HG03280 (cell line): ENCODE measurements at regions not wholly inside any gene's neighbourhood (a gene's known extent, or its start where the extent isn't known, plus 50 kb on each side); places are given as distances from the start of the nearest gene placed in this dataset.
"Not testable (repeated sequence)": the region's sequence is repeated elsewhere in the genome, so short reads cannot be mapped to it uniquely, and the experiment has no call there.

Experiments used
- ATAC-seq: cut with Tn5 transposase; IDR thresholded peaks from one replicate; pipeline ENCODE4 v1.9.1; 2021; ENCODE audit warnings: mild to moderate bottlenecking, moderate library complexity; ENCODE audit not compliant: unreplicated experiment

- not testable (repeated sequence) for ATAC-seq
These were observed 278.8 kb downstream of the FAM47B start for GRCh38 chrX:35221391-35221790.

GRCh38 chrX:35244088-35244741, 301.6 kb downstream of the FAM47B start:
- ATAC-seq = no peak

- no peak for ATAC-seq
These were observed 302.4 kb downstream of the FAM47B start for GRCh38 chrX:35244796-35245508.

GRCh38 chrX:35251226-35251625, 308.6 kb downstream of the FAM47B start:
- ATAC-seq = no peak

GRCh38 chrX:35276115-35276514, 333.5 kb downstream of the FAM47B start:
- no peak for ATAC-seq

- no peak for ATAC-seq
These were observed 342.8 kb downstream of the FAM47B start for GRCh38 chrX:35285289-35285962.

GRCh38 chrX:35288657-35289056, 346.1 kb downstream of the FAM47B start:
- ATAC-seq = no peak

- ATAC-seq = no peak
These were observed 347.4 kb downstream of the FAM47B start for GRCh38 chrX:35289952-35290351.

GRCh38 chrX:35291013-35291412, 348.4 kb downstream of the FAM47B start:
- no peak for ATAC-seq

GRCh38 chrX:35292522-35292921, 349.9 kb downstream of the FAM47B start:
- ATAC-seq = no peak

- ATAC-seq = not testable (repeated sequence)
These were observed 362.4 kb downstream of the FAM47B start for GRCh38 chrX:35305037-35305436.

GRCh38 chrX:35339796-35340195, 397.2 kb downstream of the FAM47B start:
- ATAC-seq = no peak

- ATAC-seq = no peak
These were observed 397.9 kb downstream of the FAM47B start for GRCh38 chrX:35340465-35340864.

- ATAC-seq = no peak
These were observed 408.6 kb downstream of the FAM47B start for GRCh38 chrX:35351212-35351611.

GRCh38 chrX:35351795-35352483, 409.3 kb downstream of the FAM47B start:
- ATAC-seq = no peak

GRCh38 chrX:35357656-35358055, 415.1 kb downstream of the FAM47B start:
- ATAC-seq = no peak

- no peak for ATAC-seq
These were observed 420.3 kb downstream of the FAM47B start for GRCh38 chrX:35362866-35363265.

- no peak for ATAC-seq
These were observed 424.0 kb upstream of the MAGEB16 start for GRCh38 chrX:35374116-35374515.

GRCh38 chrX:35380808-35381700, 417.1 kb upstream of the MAGEB16 start:
- peak; percentile 62 for ATAC-seq

GRCh38 chrX:35381709-35382108, 416.4 kb upstream of the MAGEB16 start:
- ATAC-seq = not testable (repeated sequence)
